K562 (cell line): ENCODE measurements at regions not wholly inside any gene's neighbourhood (a gene's known extent, or its start where the extent isn't known, plus 50 kb on each side); places are given as distances from the start of the nearest gene placed in this dataset.

Experiments used
- AFF4 ChIP-seq: sonication (generic); formaldehyde crosslinking; IDR thresholded peaks from 2 replicates; pipeline ENCODE4 v1.8.0; 2023; ENCODE audit warnings: mild to moderate bottlenecking, missing genetic modification reagents
- CBFB ChIP-seq: sonication (generic); formaldehyde crosslinking; IDR thresholded peaks from 2 replicates; pipeline ENCODE4 v1.4.0; 2020; ENCODE audit warnings: mild to moderate bottlenecking, missing genetic modification reagents
- DNMT1 ChIP-seq: fragments of 450-650 bp; IDR thresholded peaks from 2 replicates; pipeline ENCODE4 v1.6.1; 2016; ENCODE audit warnings: antibody characterized with exemption, mild to moderate bottlenecking
- FOXJ3 ChIP-seq: sonication (generic); formaldehyde crosslinking; IDR thresholded peaks from 2 replicates; pipeline ENCODE4 v1.4.0; 2020; ENCODE audit warnings: mild to moderate bottlenecking, missing genetic modification reagents
- GTF2B ChIP-seq: IDR thresholded peaks from 2 replicates; pipeline ENCODE4 v1.6.1; 2011; ENCODE audit not compliant: insufficient read length; ENCODE audit errors: extremely low read depth
- KDM4B ChIP-seq, 2 experiments: fragments of 450-650 bp in 1 of 2; sonication (generic) in 1 of 2; IDR thresholded peaks; 2 replicates each; pipeline ENCODE4 v1.6.1; 2016 to 2017; ENCODE audit warnings: borderline replicate concordance in 2 of 2, antibody characterized with exemption in 1 of 2, low read depth in 1 of 2, mild to moderate bottlenecking in 1 of 2
- KDM5B ChIP-seq: fragments of 200-600 bp; sonication (generic); IDR thresholded peaks from 2 replicates; pipeline ENCODE4 v1.6.1; 2012; ENCODE audit warnings: low read depth, mild to moderate bottlenecking, moderate library complexity, low read length, control low read depth, inconsistent platforms; ENCODE audit not compliant: insufficient replicate concordance
- KLF10 ChIP-seq: fragments of 250-450 bp; sonication (Bioruptor Pico); IDR thresholded peaks from 2 replicates; pipeline ENCODE4 v1.6.1; 2021; ENCODE audit warnings: matching md5 sums
- MAX ChIP-seq: sonication (generic); formaldehyde crosslinking; IDR thresholded peaks from 2 replicates; pipeline ENCODE4 v1.9.0; 2022; ENCODE audit warnings: mild to moderate bottlenecking, missing genetic modification reagents
- MECOM ChIP-seq: fragments of 250-450 bp; sonication (Bioruptor Pico); IDR thresholded peaks from 2 replicates; pipeline ENCODE4 v1.8.0; 2022; ENCODE audit warnings: inconsistent platforms
- NFATC3 ChIP-seq: fragments of 450-650 bp; IDR thresholded peaks from 2 replicates; pipeline ENCODE4 v1.6.1; 2017; ENCODE audit warnings: mild to moderate bottlenecking
- NR3C1 ChIP-seq: sonication (generic); formaldehyde crosslinking; IDR thresholded peaks from 2 replicates; pipeline ENCODE4 v1.8.1; 2022; ENCODE audit warnings: missing genetic modification reagents
- NUFIP1 ChIP-seq: fragments of 450-650 bp; IDR thresholded peaks from 2 replicates; pipeline ENCODE4 v1.6.1; 2018; ENCODE audit not compliant: partially characterized antibody
- SIN3A ChIP-seq, 2 experiments: fragments of 150-350 bp in 1 of 2; IDR thresholded peaks; 2 replicates each; pipeline ENCODE4 v1.6.1; 2011 to 2016; ENCODE audit warnings: borderline replicate concordance in 2 of 2, low read depth in 2 of 2, low read length in 2 of 2, mild to moderate bottlenecking in 2 of 2, moderate library complexity in 2 of 2; ENCODE audit not compliant: control insufficient read depth in 1 of 2
- SMAD4 ChIP-seq: fragments of 250-450 bp; sonication (Bioruptor Pico); conservative IDR thresholded peaks from 2 replicates; pipeline ENCODE4 v1.8.0; 2021; ENCODE audit warnings: inconsistent platforms, mild to moderate bottlenecking, moderate library complexity
- SREBF2 ChIP-seq: sonication (generic); formaldehyde crosslinking; IDR thresholded peaks from 2 replicates; pipeline ENCODE4 v1.4.0; 2020; ENCODE audit warnings: mild to moderate bottlenecking, missing genetic modification reagents
- ZNF197 ChIP-seq: fragments of 200-800 bp; sonication (Bioruptor generic); IDR thresholded peaks from 2 replicates; pipeline ENCODE4 v1.6.1; 2016; ENCODE audit warnings: low read depth, missing genetic modification characterization, missing compliant biosample characterization
- ZNF253 ChIP-seq: fragments of 250-450 bp; sonication (Bioruptor Pico); conservative IDR thresholded peaks from 2 replicates; pipeline ENCODE4 v1.6.1; 2021; ENCODE audit warnings: mild to moderate bottlenecking
- ZNF324 ChIP-seq: fragments of 250-450 bp; sonication (Bioruptor Pico); IDR thresholded peaks from 2 replicates; pipeline ENCODE4 v1.4.0; 2020; ENCODE audit warnings: mild to moderate bottlenecking
- ZNF431 ChIP-seq: sonication (generic); formaldehyde crosslinking; IDR thresholded peaks from 2 replicates; pipeline ENCODE4 v1.8.0; 2022; ENCODE audit warnings: mild to moderate bottlenecking, missing genetic modification reagents
- ZNF695 ChIP-seq: fragments of 450-650 bp; formaldehyde crosslinking; IDR thresholded peaks from 2 replicates; pipeline ENCODE4 v1.4.0; 2020; ENCODE audit warnings: mild to moderate bottlenecking, moderate library complexity
- ZNF740 ChIP-seq, 3 experiments: fragments of 200-800 bp in 1 of 3; sonication (Bioruptor generic) in 1 of 3; sonication (generic) in 1 of 3; formaldehyde crosslinking in 1 of 3; IDR thresholded peaks; 2 replicates each; pipeline versions ENCODE4 v1.6.1 to v1.8.0; 2016 to 2022; ENCODE audit warnings: mild to moderate bottlenecking in 2 of 3, missing compliant biosample characterization in 2 of 3, missing genetic modification characterization in 2 of 3, missing genetic modification reagents in 1 of 3
- ZZZ3 ChIP-seq: fragments of 450-650 bp; IDR thresholded peaks from 2 replicates; pipeline ENCODE4 v1.6.1; 2016; ENCODE audit warnings: antibody characterized with exemption, mild to moderate bottlenecking, moderate library complexity

GRCh38 chr3:72446218-72447058 lies 401.8 kb downstream of the SHQ1 start, which contains the start of gene RYBP (continued):
- TF ChIP-seq MAX (CRISPR knock-in tag) (no peak), NFATC3 (no peak), ZNF253 (no peak), ZNF695 (CRISPR knock-in tag) (no peak), GTF2B (no peak), AFF4 (CRISPR knock-in tag) (no peak), KDM5B (peak; percentile 53), FOXJ3 (CRISPR knock-in tag) (no peak), MECOM (CRISPR knock-in tag) (no peak), CBFB (CRISPR knock-in tag) (no peak), SIN3A (IDR thresholded peaks at IDR 0.05; ENCODE audit: borderline replicate concordance in 2 of 2, control insufficient read depth in 1 of 2, low read depth in 2 of 2, low read length in 2 of 2) (peak in 1 of 2 experiments; percentile 23; a peak in 1 of 4 replicates), ZNF740 (CRISPR knock-in tag; IDR thresholded peaks at IDR 0.05) (peak; percentile 42; the same call in 1 of the 2 replicates), ZNF740 (tag; IDR thresholded peaks at IDR 0.05) (peak in 1 of 2 experiments; percentile 62; a peak in 1 of 4 replicates), ZNF431 (CRISPR knock-in tag) (no peak), DNMT1 (no peak), ZNF324 (CRISPR knock-in tag) (no peak), NR3C1 (CRISPR knock-in tag) (no peak), ZZZ3 (no peak), ZNF197 (CRISPR knock-in tag) (no peak), KDM4B (IDR thresholded peaks at IDR 0.05; ENCODE audit: borderline replicate concordance in 2 of 2, low read depth in 1 of 2) (no peak; a peak in 1 of 4 replicates), SREBF2 (no peak), NUFIP1 (no peak), SMAD4 (peak; percentile 13; the same call in 1 of the 2 replicates), KLF10 (CRISPR knock-in tag) (no peak)
